Activated CD4-positive, alpha-beta memory T cell treated with anti-CD3 and anti-CD28 coated beads, Interleukin-2, amount 10 ng/mL, durations not matched to agents 7 days and 5 days (primary cell): ENCODE measurements at regions not wholly inside any gene's neighbourhood (a gene's known extent, or its start where the extent isn't known, plus 50 kb on each side); places are given as distances from the start of the nearest gene placed in this dataset.
"Not testable (repeated sequence)": the region's sequence is repeated elsewhere in the genome, so short reads cannot be mapped to it uniquely, and the experiment has no call there.

Experiments used
- CTCF ChIA-PET: fragments of 350-600 bp; sonication (Branson Sonifier 250); formaldehyde crosslinking; loops from one replicate; lab custom pipeline; 2021; ENCODE audit warnings: antibody characterized with exemption, inconsistent platforms; lab: Charles Lee
- POLR2A ChIA-PET: fragments of 350-600 bp; sonication (Branson Sonifier 250); formaldehyde crosslinking; loops from one replicate; lab custom pipeline; 2021; ENCODE audit warnings: antibody characterized with exemption; lab: Charles Lee
- DNase-seq: peaks from one replicate; pipeline ENCODE4 v3.0.0-alpha.2; 2020
- H3K27ac Mint-ChIP-seq: one replicate; pipeline ENCODE4 v1.8.0; 2021; ENCODE audit warnings: mild to moderate bottlenecking, mixed read lengths
- H3K27me3 Mint-ChIP-seq: one replicate; pipeline ENCODE4 v1.8.0; 2021; ENCODE audit warnings: mixed read lengths
- H3K36me3 Mint-ChIP-seq: one replicate; pipeline ENCODE4 v1.8.0; 2021; ENCODE audit warnings: low read depth, mixed read lengths
- H3K4me1 Mint-ChIP-seq: one replicate; pipeline ENCODE4 v1.8.0; 2021; ENCODE audit warnings: mixed read lengths
- H3K4me3 Mint-ChIP-seq: one replicate; pipeline ENCODE4 v1.8.0; 2021; ENCODE audit warnings: mild to moderate bottlenecking, mixed read lengths
- H3K9me3 Mint-ChIP-seq: one replicate; pipeline ENCODE4 v1.8.0; 2021; ENCODE audit warnings: mixed read lengths

GRCh38 chr4:112029771-112030171 is 115.5 kb upstream of the FAM241A start:
- H3K4me3 Mint-ChIP-seq = no peak overlapping the region
- ChIA-PET POLR2A (no interaction called here), CTCF (no interaction called here)
- peaks cover 22% of the 10 kb centered on the region for H3K27me3 Mint-ChIP-seq
- H3K36me3 Mint-ChIP-seq = no peaks in the 10 kb centered on the region
- DNase-seq = no peak
- no peak overlapping the region for H3K27ac Mint-ChIP-seq
- H3K4me1 Mint-ChIP-seq = no peaks in the 10 kb centered on the region
- H3K9me3 Mint-ChIP-seq = no peaks in the 10 kb centered on the region

GRCh38 chr4:112031712-112032328 is 113.4 kb upstream of the FAM241A start:
- DNase-seq = no peak
- POLR2A ChIA-PET = no interaction called here
- Mint-ChIP-seq H3K27ac (no peak overlapping the region), H3K4me3 (no peak overlapping the region), H3K4me1 (no peaks in the 10 kb centered on the region), H3K9me3 (no peaks in the 10 kb centered on the region), H3K27me3 (peaks cover 20% of the 10 kb centered on the region), H3K36me3 (no peaks in the 10 kb centered on the region)
- CTCF ChIA-PET = interaction anchor here (0.8 to 1.5 kb wide), 4 partner anchors 9 to 391 kb away, joined by 3 read pairs; no protein-coding TSS in a partner anchor

GRCh38 chr4:112036886-112037285 is 108.4 kb upstream of the FAM241A start:
- no peak overlapping the region for H3K27ac Mint-ChIP-seq
- no peaks in the 10 kb centered on the region for H3K4me1 Mint-ChIP-seq
- no peaks in the 10 kb centered on the region for H3K9me3 Mint-ChIP-seq
- no peak for DNase-seq
- ChIA-PET CTCF (no interaction called here), POLR2A (no interaction called here)
- peaks cover 13% of the 10 kb centered on the region for H3K27me3 Mint-ChIP-seq
- no peak overlapping the region for H3K4me3 Mint-ChIP-seq
- no peaks in the 10 kb centered on the region for H3K36me3 Mint-ChIP-seq

GRCh38 chr4:112038861-112039260 is 106.4 kb upstream of the FAM241A start:
- ChIA-PET POLR2A (no interaction called here), CTCF (no interaction called here)
- Mint-ChIP-seq H3K36me3 (no peaks in the 10 kb centered on the region), H3K4me1 (no peaks in the 10 kb centered on the region), H3K27me3 (peaks cover 9% of the 10 kb centered on the region), H3K4me3 (no peak overlapping the region), H3K9me3 (no peaks in the 10 kb centered on the region), H3K27ac (no peak overlapping the region)
- no peak for DNase-seq

GRCh38 chr4:112049119-112049518 is 96.1 kb upstream of the FAM241A start:
- H3K4me1 Mint-ChIP-seq, POLR2A ChIA-PET, CTCF ChIA-PET, H3K27ac Mint-ChIP-seq, H3K4me3 Mint-ChIP-seq, H3K27me3 Mint-ChIP-seq, H3K36me3 Mint-ChIP-seq, DNase-seq, H3K9me3 Mint-ChIP-seq: not testable (repeated sequence)

- H3K36me3 Mint-ChIP-seq = no peaks in the 10 kb centered on the region
- CTCF ChIA-PET = no interaction called here
- no peak for DNase-seq
- H3K27me3 Mint-ChIP-seq = peaks cover 10% of the 10 kb centered on the region
- H3K27ac Mint-ChIP-seq = no peak overlapping the region
- no peaks in the 10 kb centered on the region for H3K4me1 Mint-ChIP-seq
- H3K4me3 Mint-ChIP-seq = no peak overlapping the region
- H3K9me3 Mint-ChIP-seq = no peaks in the 10 kb centered on the region
- POLR2A ChIA-PET = no interaction called here
Observed at GRCh38 chr4:112053825-112054350, 91.4 kb upstream of the FAM241A start.

GRCh38 chr4:112055100-112055499 is 90.2 kb upstream of the FAM241A start:
- Mint-ChIP-seq H3K4me1 (no peaks in the 10 kb centered on the region), H3K4me3 (no peak overlapping the region), H3K27ac (no peak overlapping the region), H3K9me3 (no peaks in the 10 kb centered on the region), H3K27me3 (peaks cover 10% of the 10 kb centered on the region), H3K36me3 (no peaks in the 10 kb centered on the region)
- CTCF ChIA-PET = no interaction called here
- no peak for DNase-seq
- POLR2A ChIA-PET = no interaction called here

- peaks cover 12% of the 10 kb centered on the region for H3K27me3 Mint-ChIP-seq
- ChIA-PET POLR2A (no interaction called here), CTCF (no interaction called here)
- H3K36me3 Mint-ChIP-seq = no peaks in the 10 kb centered on the region
- no peak overlapping the region for H3K4me3 Mint-ChIP-seq
- no peak overlapping the region for H3K27ac Mint-ChIP-seq
- no peak for DNase-seq
- H3K9me3 Mint-ChIP-seq = no peaks in the 10 kb centered on the region
- H3K4me1 Mint-ChIP-seq = no peaks in the 10 kb centered on the region
Observed at GRCh38 chr4:112057470-112057869, 87.8 kb upstream of the FAM241A start.

- H3K27me3 Mint-ChIP-seq = peaks cover 12% of the 10 kb centered on the region
- POLR2A ChIA-PET = no interaction called here
- H3K9me3 Mint-ChIP-seq = no peaks in the 10 kb centered on the region
- H3K4me3 Mint-ChIP-seq = no peak overlapping the region
- no peak for DNase-seq
- CTCF ChIA-PET = no interaction called here
- H3K36me3 Mint-ChIP-seq = no peaks in the 10 kb centered on the region
- H3K27ac Mint-ChIP-seq = no peak overlapping the region
- no peaks in the 10 kb centered on the region for H3K4me1 Mint-ChIP-seq
Observed at GRCh38 chr4:112058433-112058832, 86.8 kb upstream of the FAM241A start.

GRCh38 chr4:112060212-112060611 is 85.0 kb upstream of the FAM241A start:
- POLR2A ChIA-PET = no interaction called here
- no peak for DNase-seq
- Mint-ChIP-seq H3K4me3 (no peak overlapping the region), H3K9me3 (no peaks in the 10 kb centered on the region), H3K27me3 (peaks cover 12% of the 10 kb centered on the region), H3K4me1 (no peaks in the 10 kb centered on the region), H3K27ac (no peak overlapping the region), H3K36me3 (no peaks in the 10 kb centered on the region)
- CTCF ChIA-PET = no interaction called here

- ChIA-PET CTCF (no interaction called here), POLR2A (no interaction called here)
- H3K4me3 Mint-ChIP-seq = no peak overlapping the region
- no peaks in the 10 kb centered on the region for H3K36me3 Mint-ChIP-seq
- no peak for DNase-seq
- H3K4me1 Mint-ChIP-seq = no peaks in the 10 kb centered on the region
- H3K9me3 Mint-ChIP-seq = no peaks in the 10 kb centered on the region
- H3K27me3 Mint-ChIP-seq = peaks cover 15% of the 10 kb centered on the region
- no peak overlapping the region for H3K27ac Mint-ChIP-seq
Observed at GRCh38 chr4:112061207-112061817, 83.9 kb upstream of the FAM241A start.

- no peaks in the 10 kb centered on the region for H3K36me3 Mint-ChIP-seq
- CTCF ChIA-PET = no interaction called here
Observed at GRCh38 chr4:112063260-112063659, 82.0 kb upstream of the FAM241A start.

GRCh38 chr4:112069110-112069509 is 76.1 kb upstream of the FAM241A start:
- Mint-ChIP-seq H3K27ac (no peak overlapping the region), H3K27me3 (peaks cover 33% of the 10 kb centered on the region), H3K36me3 (no peaks in the 10 kb centered on the region), H3K4me3 (no peak overlapping the region), H3K4me1 (no peaks in the 10 kb centered on the region), H3K9me3 (no peaks in the 10 kb centered on the region)
- ChIA-PET CTCF (interaction anchor here (1.7 kb wide), 1 partner anchor 8 kb away, joined by 4 read pairs; no protein-coding TSS in a partner anchor), POLR2A (no interaction called here)
- DNase-seq = no peak

More at GRCh38 chr4:112063260-112063659, 82.0 kb upstream of the FAM241A start:
- H3K27me3 Mint-ChIP-seq = peaks cover 17% of the 10 kb centered on the region
- DNase-seq = no peak
- H3K27ac Mint-ChIP-seq = no peak overlapping the region
- H3K4me1 Mint-ChIP-seq = no peaks in the 10 kb centered on the region
- H3K9me3 Mint-ChIP-seq = no peaks in the 10 kb centered on the region
- POLR2A ChIA-PET = no interaction called here
- no peak overlapping the region for H3K4me3 Mint-ChIP-seq

- H3K36me3 Mint-ChIP-seq = no peaks in the 10 kb centered on the region
- H3K27ac Mint-ChIP-seq = no peak overlapping the region
- H3K9me3 Mint-ChIP-seq = no peaks in the 10 kb centered on the region
- H3K27me3 Mint-ChIP-seq = peaks cover 24% of the 10 kb centered on the region
- POLR2A ChIA-PET = no interaction called here
- H3K4me1 Mint-ChIP-seq = no peaks in the 10 kb centered on the region
- H3K4me3 Mint-ChIP-seq = no peak overlapping the region
- DNase-seq = no peak
- CTCF ChIA-PET = no interaction called here
Observed at GRCh38 chr4:112073181-112073580, 72.1 kb upstream of the FAM241A start.
